ENCODE measurements at regions not wholly inside any gene's neighbourhood (a gene's known extent, or its start where the extent isn't known, plus 50 kb on each side); places are given as distances from the start of the nearest gene placed in this dataset.

DNA sequence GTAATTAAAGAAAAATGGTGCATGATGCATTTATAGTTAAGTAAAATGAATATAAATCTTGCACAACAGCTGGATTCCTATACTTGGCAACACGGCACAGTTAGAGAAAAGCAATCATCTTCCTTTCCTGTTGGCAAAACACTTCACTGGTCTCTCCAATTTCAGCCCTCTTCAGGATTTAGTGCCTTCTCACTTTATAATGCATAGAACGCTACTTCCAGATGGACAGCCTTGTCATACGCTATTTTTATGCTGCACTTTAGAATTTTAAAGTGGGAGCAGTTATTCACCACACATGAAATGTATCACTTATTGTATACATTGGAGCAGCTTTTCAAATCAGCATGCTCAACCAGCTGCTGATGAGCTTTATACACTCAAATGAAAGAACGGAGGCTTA, 194.4 kb upstream of the GBE1 start:
- POLR2A ChIA-PET = no interaction called here
- Mint-ChIP-seq H3K9me3 (ENCODE audit: insufficient read depth) (no peaks in the 10 kb centered on the region), H3K36me3 (ENCODE audit: low read depth) (no peaks in the 10 kb centered on the region), H3K27ac (no peak overlapping the region), H3K4me1 (ENCODE audit: low read depth) (no peaks in the 10 kb centered on the region), H3K4me3 (no peak overlapping the region), H3K27me3 (ENCODE audit: low read depth) (no peaks in the 10 kb centered on the region)
- CTCF ChIA-PET = no interaction called here
- ATAC-seq (no peak), DNase-seq (no peak)

DNA sequence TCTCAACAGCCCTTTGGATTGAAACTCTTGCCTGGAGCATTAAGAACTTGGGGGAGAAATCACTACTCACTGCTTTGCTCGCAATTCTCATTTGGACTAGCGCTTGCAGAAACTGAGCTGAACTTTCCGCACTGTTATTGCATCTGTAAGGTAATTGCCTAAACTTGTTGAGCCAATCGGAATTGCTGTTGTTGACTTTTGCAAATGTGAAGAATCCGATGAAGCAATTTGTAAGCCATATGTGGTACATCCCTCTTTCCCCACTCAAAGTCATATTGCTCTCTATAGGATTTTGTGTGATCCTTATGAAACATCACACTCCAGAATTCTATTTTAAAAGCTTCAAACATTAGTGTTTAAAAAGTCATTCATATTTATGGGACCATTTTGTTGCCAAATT, 191.7 kb upstream of the GBE1 start:
- Mint-ChIP-seq H3K4me3 (no peak overlapping the region), H3K36me3 (ENCODE audit: low read depth) (no peaks in the 10 kb centered on the region), H3K9me3 (ENCODE audit: insufficient read depth) (no peaks in the 10 kb centered on the region), H3K4me1 (ENCODE audit: low read depth) (no peaks in the 10 kb centered on the region), H3K27me3 (ENCODE audit: low read depth) (no peaks in the 10 kb centered on the region), H3K27ac (no peak overlapping the region)
- ATAC-seq (no peak), DNase-seq (no peak)
- POLR2A ChIA-PET = no interaction called here
- CTCF ChIA-PET = no interaction called here

DNA sequence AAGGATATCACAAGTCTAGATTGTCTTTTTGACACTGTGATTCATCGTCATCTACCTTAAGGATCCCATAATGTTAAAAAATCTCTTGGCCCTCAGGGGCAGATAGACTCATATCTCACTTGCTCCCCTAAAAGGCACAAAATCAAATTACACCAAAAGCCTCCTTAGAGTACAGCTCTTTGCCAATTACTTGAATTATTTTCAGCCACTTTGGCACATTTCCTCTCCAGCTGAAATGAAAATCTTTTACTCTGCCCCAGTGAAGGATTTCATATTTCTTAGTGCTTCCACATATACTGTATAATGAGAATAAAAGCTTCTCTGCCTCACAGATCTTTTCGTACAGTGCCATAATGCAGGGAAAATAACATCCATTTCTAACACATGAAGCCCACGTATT, 190.7 kb upstream of the GBE1 start:
- POLR2A ChIA-PET = no interaction called here
- Mint-ChIP-seq H3K4me1 (ENCODE audit: low read depth) (no peaks in the 10 kb centered on the region), H3K27me3 (ENCODE audit: low read depth) (no peaks in the 10 kb centered on the region), H3K9me3 (ENCODE audit: insufficient read depth) (no peaks in the 10 kb centered on the region), H3K36me3 (ENCODE audit: low read depth) (no peaks in the 10 kb centered on the region), H3K27ac (no peak overlapping the region), H3K4me3 (no peak overlapping the region)
- CTCF ChIA-PET = no interaction called here
- no peak for DNase-seq
- no peak for ATAC-seq

GRCh38 chr3:81951636-81952035, 190.2 kb upstream of the GBE1 start:
- no peaks in the 10 kb centered on the region for H3K36me3 Mint-ChIP-seq (ENCODE audit: low read depth)
- no peak overlapping the region for H3K4me3 Mint-ChIP-seq
- CTCF ChIA-PET = no interaction called here
- no peaks in the 10 kb centered on the region for H3K9me3 Mint-ChIP-seq (ENCODE audit: insufficient read depth)
- no peak overlapping the region for H3K27ac Mint-ChIP-seq
- DNase-seq (no peak), ATAC-seq (no peak)
- H3K4me1 Mint-ChIP-seq (ENCODE audit: low read depth) = no peaks in the 10 kb centered on the region
- H3K27me3 Mint-ChIP-seq (ENCODE audit: low read depth) = no peaks in the 10 kb centered on the region
- POLR2A ChIA-PET = no interaction called here

DNA sequence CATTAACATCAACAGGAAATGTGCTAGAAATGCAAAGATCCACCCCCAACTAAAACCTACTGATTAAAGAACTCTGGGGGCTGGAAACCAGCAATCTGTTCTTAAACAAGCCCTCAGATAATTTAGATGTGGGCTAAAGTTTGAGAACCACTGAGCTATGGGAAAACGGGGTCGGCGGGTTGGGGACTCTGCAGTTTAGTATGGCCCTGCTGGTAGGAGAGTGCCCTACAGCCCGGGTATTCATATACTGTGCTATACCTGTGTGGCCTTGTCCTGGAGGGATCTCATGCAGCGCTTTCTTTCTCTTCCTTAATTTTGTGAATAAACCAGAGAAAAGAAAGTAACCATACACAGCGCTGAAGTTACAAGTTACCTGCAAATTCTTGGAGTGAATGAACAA, 189.7 kb upstream of the GBE1 start:
- no peak for ATAC-seq
- H3K4me3 Mint-ChIP-seq = no peak overlapping the region

DNA sequence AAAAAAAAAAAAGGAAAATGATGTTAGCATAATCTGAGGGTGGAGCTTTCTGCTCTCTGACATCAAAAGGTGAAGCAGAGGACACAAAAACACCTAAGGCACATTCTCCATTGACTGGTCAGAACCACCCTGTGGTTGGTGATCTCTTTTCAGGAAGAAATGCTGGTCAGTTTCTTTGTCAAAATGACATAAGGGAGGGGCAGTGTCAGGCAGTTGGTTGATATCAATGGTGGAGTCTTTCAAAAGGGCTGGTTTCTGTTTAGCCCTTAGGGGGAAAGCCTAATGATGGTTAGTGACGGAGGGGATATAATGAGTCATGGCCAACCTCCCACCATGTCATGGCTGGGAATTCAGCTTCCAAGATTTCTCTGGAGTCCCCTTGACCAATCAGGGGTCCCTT, 185.9 kb upstream of the GBE1 start:
- Mint-ChIP-seq H3K4me3 (no peak overlapping the region), H3K27ac (no peak overlapping the region), H3K36me3 (ENCODE audit: low read depth) (no peaks in the 10 kb centered on the region), H3K27me3 (ENCODE audit: low read depth) (no peaks in the 10 kb centered on the region), H3K9me3 (ENCODE audit: insufficient read depth) (no peaks in the 10 kb centered on the region), H3K4me1 (ENCODE audit: low read depth) (no peaks in the 10 kb centered on the region)
- CTCF ChIA-PET = no interaction called here
- POLR2A ChIA-PET = no interaction called here
- ATAC-seq (no peak), DNase-seq (no peak)

More for the DNA sequence above, 189.7 kb upstream of the GBE1 start:
- POLR2A ChIA-PET = no interaction called here
- H3K27ac Mint-ChIP-seq = no peak overlapping the region
- no peaks in the 10 kb centered on the region for H3K36me3 Mint-ChIP-seq (ENCODE audit: low read depth)
- no peak for DNase-seq
- CTCF ChIA-PET = no interaction called here
- H3K9me3 Mint-ChIP-seq (ENCODE audit: insufficient read depth) = no peaks in the 10 kb centered on the region
- H3K27me3 Mint-ChIP-seq (ENCODE audit: low read depth) = no peaks in the 10 kb centered on the region
- H3K4me1 Mint-ChIP-seq (ENCODE audit: low read depth) = no peaks in the 10 kb centered on the region

- H3K36me3 Mint-ChIP-seq (ENCODE audit: low read depth) = no peaks in the 10 kb centered on the region
- H3K27ac Mint-ChIP-seq = no peak overlapping the region
- no peaks in the 10 kb centered on the region for H3K4me1 Mint-ChIP-seq (ENCODE audit: low read depth)
- no peak for ATAC-seq
- no peaks in the 10 kb centered on the region for H3K9me3 Mint-ChIP-seq (ENCODE audit: insufficient read depth)
- H3K4me3 Mint-ChIP-seq = no peak overlapping the region
- ChIA-PET CTCF (interaction anchor here (1.7 kb wide), 1 partner anchor 28 kb away, joined by 4 read pairs; no protein-coding TSS in a partner anchor), POLR2A (no interaction called here)
- peaks cover 2% of the 10 kb centered on the region for H3K27me3 Mint-ChIP-seq (ENCODE audit: low read depth)
- DNase-seq = no peak
These were observed 177.2 kb upstream of the GBE1 start for GRCh38 chr3:81938681-81939080.

- Mint-ChIP-seq H3K27ac (no peak overlapping the region), H3K4me1 (ENCODE audit: low read depth) (no peaks in the 10 kb centered on the region), H3K9me3 (ENCODE audit: insufficient read depth) (no peaks in the 10 kb centered on the region), H3K4me3 (no peak overlapping the region), H3K36me3 (ENCODE audit: low read depth) (no peaks in the 10 kb centered on the region), H3K27me3 (ENCODE audit: low read depth) (peaks cover 2% of the 10 kb centered on the region)
- CTCF ChIA-PET = no interaction called here
- DNase-seq = no peak
- ATAC-seq = no peak
- POLR2A ChIA-PET = no interaction called here
These were observed 175.4 kb upstream of the GBE1 start for GRCh38 chr3:81936817-81937216.

- Mint-ChIP-seq H3K4me1 (ENCODE audit: low read depth) (no peaks in the 10 kb centered on the region), H3K27ac (no peak overlapping the region), H3K4me3 (no peak overlapping the region), H3K27me3 (ENCODE audit: low read depth) (peaks cover 2% of the 10 kb centered on the region), H3K36me3 (ENCODE audit: low read depth) (no peaks in the 10 kb centered on the region), H3K9me3 (ENCODE audit: insufficient read depth) (no peaks in the 10 kb centered on the region)
- ChIA-PET POLR2A (interaction anchor here (0.6 kb wide), 1 partner anchor 22 kb away, joined by 3 read pairs; no protein-coding TSS in a partner anchor), CTCF (no interaction called here)
- ATAC-seq = no peak
- no peak for DNase-seq
These were observed 171.2 kb upstream of the GBE1 start for GRCh38 chr3:81932681-81933080.

- ChIA-PET POLR2A (no interaction called here), CTCF (interaction anchor here (1.2 kb wide), 1 partner anchor 22 kb away, joined by 3 read pairs; no protein-coding TSS in a partner anchor)
- Mint-ChIP-seq H3K4me1 (ENCODE audit: low read depth) (no peaks in the 10 kb centered on the region), H3K9me3 (ENCODE audit: insufficient read depth) (no peaks in the 10 kb centered on the region), H3K27me3 (ENCODE audit: low read depth) (peaks cover 2% of the 10 kb centered on the region), H3K36me3 (ENCODE audit: low read depth) (no peaks in the 10 kb centered on the region), H3K27ac (no peak overlapping the region), H3K4me3 (no peak overlapping the region)
- no peak for ATAC-seq
- DNase-seq = no peak
These were observed 170.1 kb upstream of the GBE1 start for GRCh38 chr3:81931265-81932251.

DNA sequence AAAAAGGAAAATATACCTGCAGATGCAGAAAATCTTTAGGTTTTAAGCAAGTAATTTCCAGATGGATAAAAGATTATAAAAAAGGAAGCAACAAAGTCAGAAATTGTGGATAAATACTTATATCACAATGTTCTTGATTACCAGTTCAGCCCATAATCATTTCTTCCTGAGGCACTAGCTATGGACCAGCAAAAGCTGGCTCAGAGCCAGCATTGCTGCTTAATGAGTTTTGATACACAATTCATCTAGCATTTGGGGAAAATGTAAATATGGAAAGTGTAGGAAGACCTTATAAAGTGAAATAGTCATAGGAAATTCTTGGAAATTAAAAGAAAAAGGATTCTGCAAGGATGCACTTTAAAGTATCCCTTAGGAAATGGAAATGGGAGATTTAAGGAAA, 168.3 kb upstream of the GBE1 start:
- Mint-ChIP-seq H3K27ac (no peak overlapping the region), H3K4me3 (no peak overlapping the region), H3K4me1 (ENCODE audit: low read depth) (no peaks in the 10 kb centered on the region), H3K36me3 (ENCODE audit: low read depth) (no peaks in the 10 kb centered on the region), H3K27me3 (ENCODE audit: low read depth) (no peaks in the 10 kb centered on the region), H3K9me3 (ENCODE audit: insufficient read depth) (no peaks in the 10 kb centered on the region)
- no peak for DNase-seq
- ChIA-PET CTCF (no interaction called here), POLR2A (no interaction called here)
- ATAC-seq = no peak

DNA sequence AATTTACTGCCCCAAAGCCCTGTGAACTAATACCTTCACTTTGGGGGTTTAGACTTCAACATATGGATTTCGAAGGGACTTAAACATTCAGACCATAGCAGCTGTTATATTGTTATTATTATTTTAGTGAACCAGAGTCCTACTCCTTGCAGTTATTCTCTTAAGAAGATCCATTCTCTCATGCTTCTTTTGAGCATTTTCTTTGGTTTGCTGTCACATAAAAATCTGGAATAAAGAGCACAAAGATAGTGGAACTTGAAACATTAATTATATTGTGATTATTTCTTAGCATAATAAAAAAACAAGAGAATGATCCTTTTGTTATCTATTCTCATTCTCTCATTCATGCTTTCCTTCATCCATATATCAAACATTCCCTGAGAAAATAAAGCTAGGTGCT, 166.4 kb upstream of the GBE1 start:
- H3K36me3 Mint-ChIP-seq (ENCODE audit: low read depth) = no peaks in the 10 kb centered on the region
- ChIA-PET CTCF (no interaction called here), POLR2A (no interaction called here)
- no peak for ATAC-seq
- no peaks in the 10 kb centered on the region for H3K9me3 Mint-ChIP-seq (ENCODE audit: insufficient read depth)
- DNase-seq = no peak
- no peak overlapping the region for H3K27ac Mint-ChIP-seq
- H3K27me3 Mint-ChIP-seq (ENCODE audit: low read depth) = no peaks in the 10 kb centered on the region
- H3K4me3 Mint-ChIP-seq = no peak overlapping the region
- no peaks in the 10 kb centered on the region for H3K4me1 Mint-ChIP-seq (ENCODE audit: low read depth)

- Mint-ChIP-seq H3K27ac (no peak overlapping the region), H3K4me1 (ENCODE audit: low read depth) (no peaks in the 10 kb centered on the region), H3K9me3 (ENCODE audit: insufficient read depth) (no peaks in the 10 kb centered on the region), H3K27me3 (ENCODE audit: low read depth) (no peaks in the 10 kb centered on the region), H3K4me3 (no peak overlapping the region), H3K36me3 (ENCODE audit: low read depth) (no peaks in the 10 kb centered on the region)
- POLR2A ChIA-PET = no interaction called here
- no peak for ATAC-seq
- CTCF ChIA-PET = no interaction called here
- DNase-seq = no peak
These were observed 163.9 kb upstream of the GBE1 start for GRCh38 chr3:81925385-81925784.

All from activated CD8-positive, alpha-beta T cell treated with anti-CD3 and anti-CD28 coated beads, Interleukin-2, amount 10 ng/mL, durations not matched to agents 7 days and 5 days (primary cell).